Neural cell (in vitro differentiated cells): ENCODE measurements at regions not wholly inside any gene's neighbourhood (a gene's known extent, or its start where the extent isn't known, plus 50 kb on each side); places are given as distances from the start of the nearest gene placed in this dataset.

Experiments used
- CTCF ChIP-seq: fragments of 450-650 bp; IDR thresholded peaks from 2 replicates; pipeline ENCODE4 v1.5.1; 2014; ENCODE audit warnings: antibody characterized with exemption, mild to moderate bottlenecking, moderate library complexity; ENCODE audit not compliant: poor library complexity, severe bottlenecking
- EP300 ChIP-seq: fragments of 450-650 bp; conservative IDR thresholded peaks from 2 replicates; pipeline ENCODE4 v1.6.1; 2014; ENCODE audit warnings: antibody characterized with exemption, mild to moderate bottlenecking, moderate library complexity; ENCODE audit not compliant: poor library complexity, severe bottlenecking
- EZH2 ChIP-seq: fragments of 200-600, 300-800 bp; shearing (Covaris generic), sonication (generic); IDR thresholded peaks from 2 replicates; pipeline ENCODE4 v1.6.1; 2014; ENCODE audit warnings: antibody characterized with exemption, low read length, borderline replicate concordance, mild to moderate bottlenecking; ENCODE audit not compliant: insufficient read depth, poor library complexity, severe bottlenecking
- MXI1 ChIP-seq: fragments of 450-650 bp; conservative IDR thresholded peaks from 2 replicates; pipeline ENCODE4 v1.6.1; 2014; ENCODE audit warnings: antibody characterized with exemption, mild to moderate bottlenecking; ENCODE audit not compliant: poor library complexity, severe bottlenecking
- POLR2AphosphoS5 ChIP-seq: IDR thresholded peaks from 2 replicates; pipeline ENCODE4 v1.6.1; 2012
- TAF1 ChIP-seq: IDR thresholded peaks from 2 replicates; pipeline ENCODE4 v1.6.1; 2012; ENCODE audit warnings: low read depth
- TF ChIP-seq, protein P1 (sequence below): IDR thresholded peaks from 2 replicates; pipeline ENCODE4 v1.6.1; 2012; ENCODE audit warnings: borderline replicate concordance

DNA sequence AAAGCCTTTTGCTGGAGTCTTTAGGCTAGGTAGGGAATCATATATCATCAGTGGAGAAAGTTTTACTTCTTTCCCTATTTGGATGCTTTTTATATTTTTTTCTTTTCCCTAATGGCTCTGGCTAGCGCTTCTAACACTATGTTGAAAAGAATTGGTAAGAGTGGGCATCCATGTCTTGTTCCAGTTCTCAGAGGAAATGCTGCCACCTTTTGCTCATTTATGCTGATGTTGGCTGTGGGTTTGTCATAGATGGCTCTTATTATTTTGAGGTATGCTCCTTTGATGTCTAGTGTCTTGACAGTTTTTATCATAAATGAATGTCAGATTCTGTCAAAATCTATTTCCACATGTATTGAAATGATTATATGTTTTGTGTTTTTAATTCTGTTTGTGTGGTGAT lies 1544.1 kb downstream of the REEP3 start:
- TF ChIP-seq CTCF (no peak), MXI1 (no peak), TAF1 (no peak), POLR2AphosphoS5 (no peak), EZH2 (no peak), EP300 (no peak)
- TF ChIP-seq, protein P1, sequence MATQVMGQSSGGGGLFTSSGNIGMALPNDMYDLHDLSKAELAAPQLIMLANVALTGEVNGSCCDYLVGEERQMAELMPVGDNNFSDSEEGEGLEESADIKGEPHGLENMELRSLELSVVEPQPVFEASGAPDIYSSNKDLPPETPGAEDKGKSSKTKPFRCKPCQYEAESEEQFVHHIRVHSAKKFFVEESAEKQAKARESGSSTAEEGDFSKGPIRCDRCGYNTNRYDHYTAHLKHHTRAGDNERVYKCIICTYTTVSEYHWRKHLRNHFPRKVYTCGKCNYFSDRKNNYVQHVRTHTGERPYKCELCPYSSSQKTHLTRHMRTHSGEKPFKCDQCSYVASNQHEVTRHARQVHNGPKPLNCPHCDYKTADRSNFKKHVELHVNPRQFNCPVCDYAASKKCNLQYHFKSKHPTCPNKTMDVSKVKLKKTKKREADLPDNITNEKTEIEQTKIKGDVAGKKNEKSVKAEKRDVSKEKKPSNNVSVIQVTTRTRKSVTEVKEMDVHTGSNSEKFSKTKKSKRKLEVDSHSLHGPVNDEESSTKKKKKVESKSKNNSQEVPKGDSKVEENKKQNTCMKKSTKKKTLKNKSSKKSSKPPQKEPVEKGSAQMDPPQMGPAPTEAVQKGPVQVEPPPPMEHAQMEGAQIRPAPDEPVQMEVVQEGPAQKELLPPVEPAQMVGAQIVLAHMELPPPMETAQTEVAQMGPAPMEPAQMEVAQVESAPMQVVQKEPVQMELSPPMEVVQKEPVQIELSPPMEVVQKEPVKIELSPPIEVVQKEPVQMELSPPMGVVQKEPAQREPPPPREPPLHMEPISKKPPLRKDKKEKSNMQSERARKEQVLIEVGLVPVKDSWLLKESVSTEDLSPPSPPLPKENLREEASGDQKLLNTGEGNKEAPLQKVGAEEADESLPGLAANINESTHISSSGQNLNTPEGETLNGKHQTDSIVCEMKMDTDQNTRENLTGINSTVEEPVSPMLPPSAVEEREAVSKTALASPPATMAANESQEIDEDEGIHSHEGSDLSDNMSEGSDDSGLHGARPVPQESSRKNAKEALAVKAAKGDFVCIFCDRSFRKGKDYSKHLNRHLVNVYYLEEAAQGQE, result no peak
